ENCODE measurements at regions not wholly inside any gene's neighbourhood (a gene's known extent, or its start where the extent isn't known, plus 50 kb on each side); places are given as distances from the start of the nearest gene placed in this dataset.
"Not testable (repeated sequence)": the region's sequence is repeated elsewhere in the genome, so short reads cannot be mapped to it uniquely, and the experiment has no call there.

DNA sequence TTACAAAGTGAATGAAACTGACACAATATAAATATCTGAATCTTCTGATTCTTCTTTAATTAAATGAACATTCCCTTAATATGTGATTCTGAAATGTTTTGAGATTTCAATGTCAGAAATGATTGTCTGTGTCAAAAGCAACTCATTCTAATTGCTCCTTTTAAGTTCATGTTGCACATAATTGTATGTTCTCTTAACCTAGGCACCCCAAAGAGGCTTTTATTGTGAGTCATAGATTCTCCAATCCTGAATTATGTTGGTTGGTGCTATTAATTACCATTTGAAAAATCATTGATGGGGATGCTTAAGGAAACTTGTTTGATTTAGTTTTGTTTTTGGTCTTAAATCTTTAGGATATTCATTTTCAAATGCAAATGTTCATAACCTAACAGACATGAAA is 829.7 kb upstream of the CITED2 start:
- no peak for DNase-seq

DNA sequence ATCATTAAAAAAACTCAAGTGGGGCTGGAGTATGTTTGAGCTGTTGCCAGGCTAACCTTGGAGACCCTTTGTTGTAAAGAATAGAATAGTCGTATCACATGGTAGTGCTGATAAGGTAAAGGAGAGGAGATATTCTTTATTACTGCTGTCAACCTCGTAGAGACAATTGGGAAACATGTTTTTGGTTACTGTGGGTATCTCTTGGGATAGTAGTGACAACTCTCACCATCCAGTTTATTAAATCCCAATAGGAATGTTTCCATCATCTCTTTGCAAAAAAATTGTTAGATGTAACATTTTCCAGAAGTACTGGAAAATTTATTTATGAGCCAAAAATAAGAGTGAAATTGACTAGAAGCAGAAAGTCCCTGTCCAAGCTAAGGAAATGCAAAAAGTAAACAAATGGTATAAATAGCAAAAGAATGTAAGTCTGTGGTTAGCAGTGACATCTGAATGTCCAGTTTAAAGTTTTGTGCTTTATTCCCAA is 829.3 kb upstream of the CITED2 start:
- no peak for DNase-seq

DNA sequence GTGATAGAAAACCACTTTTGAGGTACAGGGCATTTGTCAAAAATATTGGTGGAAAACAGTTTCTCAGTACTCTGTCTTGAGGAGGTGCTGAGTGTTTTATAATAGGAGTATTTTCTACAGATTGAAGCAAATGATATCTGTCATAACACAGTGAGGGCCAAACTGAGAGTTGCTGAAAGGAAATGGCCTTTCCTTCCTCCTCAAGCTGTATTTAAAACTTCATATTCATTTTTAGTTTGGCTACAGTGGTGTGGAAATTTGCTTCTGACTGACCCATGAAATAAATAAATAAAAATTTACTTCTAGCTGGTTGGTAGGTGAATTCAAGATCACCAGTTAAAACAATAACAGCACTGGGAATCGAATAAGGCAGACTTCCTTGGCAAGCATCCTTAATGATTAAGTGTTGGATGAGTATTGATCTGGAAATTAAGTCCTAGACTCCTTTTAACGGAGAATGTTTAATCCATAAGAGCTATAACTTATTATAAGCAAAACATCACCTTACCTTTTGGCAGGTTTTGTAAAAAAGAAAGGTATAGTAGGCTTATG is 828.6 kb upstream of the CITED2 start:
- DNase-seq, result no peak

DNA sequence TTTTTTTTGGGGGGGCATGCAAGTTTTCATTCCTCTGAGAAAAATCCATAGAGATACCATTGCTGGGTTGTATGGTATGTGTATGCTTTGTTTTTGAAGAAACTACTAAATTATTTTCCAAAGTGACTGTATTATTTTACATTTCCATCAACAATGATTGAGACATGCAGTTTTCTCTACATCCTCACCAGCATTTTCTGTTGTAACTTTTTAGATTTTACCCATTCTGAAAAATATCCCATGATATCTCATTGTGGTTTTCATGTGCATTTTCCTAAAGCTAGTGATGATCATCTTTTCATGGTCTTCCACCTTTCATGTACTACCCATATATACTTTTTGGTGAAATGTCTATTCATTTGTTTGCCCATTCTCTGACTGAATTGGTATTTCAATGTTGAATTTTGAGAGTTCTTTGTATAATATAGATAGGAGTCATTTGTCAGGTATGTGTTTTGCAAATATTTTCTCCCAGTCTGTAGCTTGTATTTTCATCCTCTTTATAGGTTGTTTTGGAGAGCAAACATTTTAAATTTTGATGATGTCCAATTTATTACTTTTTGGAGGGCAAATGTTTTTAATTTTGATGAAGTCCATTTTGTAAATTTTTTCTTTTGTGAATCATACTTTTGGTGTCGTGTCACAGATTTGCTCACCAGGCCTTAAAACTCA is 827.5 kb upstream of the CITED2 start:
- no peak for DNase-seq

DNA sequence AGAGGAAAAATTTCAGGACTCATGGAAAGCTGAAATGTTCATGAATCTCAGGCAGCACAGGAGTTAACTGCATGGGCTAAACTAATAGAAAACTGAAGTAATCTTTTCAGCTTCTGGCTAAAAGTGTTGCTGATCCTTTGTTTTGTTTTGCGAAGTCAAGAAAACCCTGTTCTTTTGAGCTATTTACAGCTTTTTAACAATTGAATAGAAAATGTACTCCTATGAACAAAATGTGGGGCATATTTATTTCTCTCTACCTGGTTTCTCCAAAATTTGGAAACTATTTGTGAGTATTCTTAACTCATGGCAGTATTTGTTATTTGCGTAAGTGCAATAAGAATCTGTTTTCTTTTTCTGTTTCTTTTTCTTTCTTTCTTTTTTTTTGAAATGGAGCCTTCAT is 818.8 kb upstream of the CITED2 start:
- DNase-seq, result no peak

DNA sequence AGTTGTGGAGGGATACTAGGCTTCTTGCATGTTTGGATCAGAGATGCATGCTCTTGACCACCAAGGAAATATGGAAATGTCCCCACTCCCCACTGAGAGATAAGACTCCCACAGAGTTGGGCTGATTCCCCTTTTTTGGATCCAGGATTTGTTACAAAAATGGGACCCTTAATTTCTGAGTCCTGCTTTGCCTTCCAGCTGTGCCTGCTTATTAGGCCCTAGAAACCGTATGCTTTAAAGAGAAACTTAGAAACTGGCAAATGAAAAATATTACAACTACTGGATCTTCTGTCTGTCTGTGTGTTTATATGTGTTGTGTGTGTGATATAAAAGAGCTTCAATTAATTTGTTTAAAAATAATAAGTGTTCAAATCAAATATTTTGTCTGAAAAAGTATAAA is 817.6 kb upstream of the CITED2 start:
- DNase-seq, result no peak

DNA sequence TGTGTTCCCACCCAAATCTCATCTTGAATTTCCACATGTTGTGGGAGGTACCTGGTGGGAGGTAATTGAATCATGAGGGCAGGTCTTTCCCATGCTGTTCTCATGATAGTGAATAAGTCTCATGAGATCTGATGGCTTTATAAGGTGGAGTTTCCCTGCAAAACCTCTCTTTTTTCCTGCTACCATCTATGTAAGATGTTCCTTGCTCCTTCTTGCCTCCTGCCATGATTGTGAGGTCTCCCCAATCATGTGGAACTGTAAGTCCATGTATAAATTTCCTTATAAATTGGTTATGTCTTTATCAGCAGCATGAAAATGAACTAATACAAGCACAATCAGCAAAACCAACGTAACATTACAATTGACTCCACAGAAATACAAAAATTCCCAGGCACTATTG is 814.8 kb upstream of the CITED2 start:
- not testable (repeated sequence) for DNase-seq

DNA sequence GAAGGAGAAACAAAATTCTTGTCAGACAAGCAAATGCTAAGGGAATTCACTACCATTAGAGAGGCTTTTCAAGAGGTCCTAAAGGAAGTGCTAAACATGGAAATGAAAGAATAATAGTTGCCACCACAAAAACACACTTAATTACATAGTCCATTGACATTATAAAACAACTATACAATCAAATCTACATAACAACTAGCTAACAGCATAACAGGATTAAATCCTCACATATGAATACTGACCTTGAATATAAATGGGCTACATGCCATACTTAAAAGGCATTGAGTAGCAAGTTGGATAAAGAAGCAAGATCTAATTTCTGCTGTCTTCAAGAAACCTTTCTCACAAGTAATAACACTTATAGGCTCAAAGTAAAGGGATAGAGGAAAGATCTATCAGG is 811.5 kb upstream of the CITED2 start:
- no peak for DNase-seq

DNA sequence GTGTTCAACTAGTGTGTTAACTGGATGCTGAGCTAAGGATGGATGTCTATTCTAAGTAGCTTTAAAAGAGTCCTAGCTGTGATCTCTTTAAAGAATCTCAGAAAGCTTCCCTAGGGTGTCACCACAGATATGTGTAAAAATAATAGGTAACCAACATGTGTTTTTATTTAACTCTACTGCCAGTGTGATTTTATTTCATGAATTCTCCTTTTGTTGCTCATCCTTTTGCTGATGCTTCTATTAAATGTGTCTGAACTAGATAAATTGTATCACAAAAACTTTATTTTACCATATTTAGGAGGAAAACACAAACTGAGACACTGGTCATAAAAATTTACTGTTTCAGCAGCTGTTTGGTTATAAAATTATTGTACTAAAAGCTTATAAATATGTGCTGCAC is 809.4 kb upstream of the CITED2 start:
- no peak for DNase-seq

DNA sequence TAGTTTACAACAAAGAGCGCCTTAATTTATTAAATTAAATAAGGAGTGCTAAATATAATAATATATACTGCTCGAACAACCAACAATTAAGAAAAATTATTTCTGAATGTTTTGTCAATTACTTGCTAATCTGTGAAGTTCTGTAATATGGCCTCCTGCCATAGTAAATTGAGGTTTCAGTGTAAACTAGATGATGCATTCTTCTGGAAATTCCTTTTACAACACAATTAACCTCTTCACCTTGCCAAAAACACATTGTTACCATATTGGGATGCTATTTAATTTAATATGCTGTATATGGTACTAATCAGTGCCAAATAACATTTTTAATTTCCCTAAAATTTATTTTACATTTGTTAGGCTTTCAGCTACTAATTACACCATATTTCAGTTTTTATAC is 808.4 kb upstream of the CITED2 start:
- DNase-seq, result no peak

DNA sequence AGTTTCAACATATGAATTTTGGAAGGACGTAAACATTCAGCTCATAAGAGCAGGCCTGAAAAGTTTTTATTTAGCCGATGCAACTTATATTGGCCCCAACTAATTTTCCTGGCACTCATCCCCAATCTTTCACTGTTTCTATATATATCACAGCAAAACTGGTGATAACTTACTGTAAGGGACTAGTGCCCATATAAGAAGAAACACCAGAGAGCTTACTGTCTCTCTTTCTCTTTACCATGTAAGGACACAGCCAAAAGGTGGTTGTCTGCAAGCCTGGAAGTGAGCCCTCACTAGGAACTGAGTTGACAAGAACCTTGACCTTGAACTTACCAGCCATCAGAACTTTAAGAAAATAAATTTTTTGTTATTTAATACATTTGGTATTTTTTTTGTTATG is 807.4 kb upstream of the CITED2 start:
- no peak for DNase-seq

DNA sequence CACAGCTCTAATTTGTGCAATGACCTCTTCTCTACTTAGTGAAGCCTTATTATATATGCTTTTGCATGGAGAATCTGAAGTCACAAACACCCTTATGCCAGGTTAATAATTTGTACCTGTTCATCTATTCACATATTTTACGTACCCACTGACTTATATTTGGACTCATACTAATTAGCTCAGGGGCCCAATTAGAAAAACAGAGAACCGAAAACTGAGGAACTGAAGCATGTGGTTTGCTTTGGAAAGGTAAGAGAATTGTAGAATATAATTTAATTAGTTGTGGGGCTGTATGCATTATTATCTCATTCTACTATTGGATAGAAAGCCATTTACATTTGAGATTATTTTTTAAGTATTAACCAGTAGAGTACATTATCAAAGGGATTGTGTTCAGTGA is 805.9 kb upstream of the CITED2 start:
- DNase-seq, result no peak

DNA sequence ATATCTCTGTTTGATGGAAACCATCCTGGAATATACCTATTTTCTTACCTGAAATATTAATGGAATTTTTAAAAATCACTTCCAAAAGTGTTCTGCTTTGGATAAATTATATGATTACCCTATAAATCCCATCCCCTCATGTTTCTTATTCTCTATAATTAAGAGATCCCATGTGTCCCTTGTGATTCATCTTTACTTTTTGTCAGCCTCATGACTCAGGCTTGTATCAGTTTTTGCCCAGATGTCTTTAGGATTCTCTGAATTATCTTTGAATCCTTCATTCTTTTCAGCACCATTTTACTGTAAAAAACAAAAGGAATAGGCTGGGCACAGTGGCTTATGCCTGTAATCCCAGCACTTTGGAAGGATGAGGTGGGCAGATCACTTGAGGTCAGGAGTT is 804.5 kb upstream of the CITED2 start:
- DNase-seq, result no peak

DNA sequence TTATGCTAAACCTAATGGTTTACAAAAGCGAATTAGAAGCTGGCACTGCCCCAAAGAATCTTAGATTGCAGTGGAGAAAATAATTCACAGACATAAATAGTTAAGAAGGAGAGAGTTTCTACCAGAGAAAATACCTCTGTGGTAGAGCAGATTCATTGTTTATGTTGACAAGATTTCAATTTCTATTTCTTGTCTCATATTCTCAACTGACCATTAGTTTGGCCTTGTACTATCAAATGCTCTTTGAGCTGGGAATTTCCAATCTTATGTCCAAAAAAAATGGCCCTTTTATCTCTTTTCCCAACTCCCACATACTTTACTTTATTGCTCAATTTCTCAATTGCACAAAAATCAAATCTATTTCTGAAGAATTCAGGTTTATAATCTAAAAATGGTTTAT is 804.1 kb upstream of the CITED2 start:
- DNase-seq, result no peak

DNA sequence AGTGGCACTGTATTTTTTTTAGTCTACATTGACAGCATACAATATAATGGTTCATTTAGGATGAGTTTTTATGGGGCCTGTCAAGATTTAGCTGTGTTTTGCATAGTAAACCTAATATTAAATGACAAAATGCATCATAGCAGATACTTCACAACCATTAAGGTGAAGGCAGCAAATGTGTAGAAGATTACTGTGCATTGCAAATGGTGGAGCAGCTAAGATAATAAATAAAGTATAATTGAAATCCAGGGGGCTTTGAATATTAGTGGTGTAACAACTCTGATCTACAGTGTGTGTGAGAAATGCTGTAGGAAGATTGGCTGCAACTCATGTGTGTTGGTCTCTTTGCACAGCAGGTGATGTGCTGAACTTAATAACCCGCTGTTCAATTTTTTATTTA is 801.9 kb upstream of the CITED2 start:
- DNase-seq, result no peak

DNA sequence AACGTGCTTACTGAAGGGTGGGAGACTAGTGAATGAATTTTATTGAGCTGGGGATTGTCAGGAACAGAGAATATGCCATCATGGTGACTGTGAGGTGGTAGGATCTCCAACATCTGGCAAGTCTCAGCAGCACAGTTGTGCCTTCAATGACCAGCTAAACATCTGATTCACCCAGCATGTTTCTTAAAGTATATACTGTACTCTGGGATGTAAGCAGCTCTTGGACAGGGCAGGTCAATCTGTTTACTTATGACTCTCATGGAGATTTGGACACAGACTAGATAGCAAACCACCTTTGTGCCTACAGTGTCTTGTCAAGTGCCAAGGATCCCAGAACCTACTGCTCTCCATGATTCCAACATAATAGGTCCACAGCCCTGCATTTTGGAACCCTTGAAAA is 801.0 kb upstream of the CITED2 start:
- no peak for DNase-seq

DNA sequence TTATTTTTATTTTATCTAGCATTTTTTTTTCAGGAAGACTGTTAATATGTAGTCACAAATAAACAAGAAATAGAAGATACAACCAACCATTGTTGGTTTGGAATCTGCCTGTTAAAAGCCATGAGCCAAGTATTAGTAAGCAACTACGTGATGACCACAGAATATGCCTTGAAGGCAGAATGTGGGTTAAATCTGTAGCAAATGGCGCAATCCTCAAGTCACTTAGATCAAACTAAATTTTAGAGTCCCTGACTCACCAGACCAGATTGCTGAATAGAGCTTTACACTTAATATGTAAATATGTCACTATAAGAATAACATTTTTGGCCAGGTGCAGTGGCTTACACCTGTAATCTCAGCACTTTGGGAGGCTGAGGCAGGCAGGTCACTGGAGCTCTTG is 800.1 kb upstream of the CITED2 start:
- DNase-seq, result no peak

DNA sequence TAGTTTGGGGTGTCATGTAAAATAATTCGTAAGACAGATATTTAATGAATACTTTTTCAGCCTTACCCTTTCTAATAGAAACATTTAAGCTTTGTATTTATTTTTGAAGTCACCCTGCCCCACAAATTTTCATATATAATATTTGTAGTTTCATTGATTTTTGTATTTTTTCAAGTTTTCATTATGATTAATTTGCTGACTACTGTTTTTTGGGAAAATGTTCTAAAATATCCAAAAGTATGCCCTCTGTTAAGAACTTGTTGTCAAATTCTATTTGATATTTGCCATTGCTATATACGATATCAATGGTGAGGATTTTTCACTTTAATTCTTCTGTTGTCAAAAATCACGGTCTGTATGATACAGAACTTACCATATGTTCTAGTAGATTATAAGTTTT is 793.9 kb upstream of the CITED2 start:
- no peak for DNase-seq

DNA sequence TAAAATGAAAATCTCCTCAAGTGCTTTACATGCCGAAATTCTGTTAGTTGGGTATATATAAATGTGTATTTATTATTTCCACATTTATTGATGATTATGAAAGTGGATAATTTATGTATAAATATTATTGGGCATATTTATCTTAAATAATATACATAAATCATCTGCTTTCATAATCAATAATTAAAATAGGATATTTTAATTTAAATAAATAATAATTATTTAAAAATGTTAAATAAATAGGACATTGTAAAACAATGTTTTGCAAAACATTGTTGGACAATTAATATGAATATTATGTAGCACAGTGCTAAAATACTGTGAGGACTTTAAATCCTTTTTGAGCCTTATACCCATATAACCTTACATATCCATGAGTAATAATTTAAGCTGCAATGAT is 786.5 kb upstream of the CITED2 start:
- DNase-seq, result no peak

DNA sequence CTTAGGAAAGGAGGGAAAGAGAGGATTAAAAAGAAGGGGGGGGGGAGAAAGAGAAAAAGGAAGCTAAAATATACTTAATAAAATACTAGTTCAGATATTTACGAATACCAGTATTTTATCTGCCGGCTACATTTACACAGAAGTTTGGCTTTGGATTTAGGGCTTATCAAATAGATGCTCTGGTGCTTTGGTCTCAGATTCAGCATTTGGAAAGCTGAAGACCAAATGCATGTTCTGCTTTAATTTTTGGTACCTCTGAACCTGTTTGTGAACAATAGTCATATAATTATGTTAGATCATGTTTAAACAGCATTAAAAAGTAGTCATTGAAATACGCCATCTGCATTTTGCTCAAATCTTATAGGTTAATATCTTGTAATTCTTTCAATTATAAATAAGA is 786.0 kb upstream of the CITED2 start:
- no peak for DNase-seq

DNA sequence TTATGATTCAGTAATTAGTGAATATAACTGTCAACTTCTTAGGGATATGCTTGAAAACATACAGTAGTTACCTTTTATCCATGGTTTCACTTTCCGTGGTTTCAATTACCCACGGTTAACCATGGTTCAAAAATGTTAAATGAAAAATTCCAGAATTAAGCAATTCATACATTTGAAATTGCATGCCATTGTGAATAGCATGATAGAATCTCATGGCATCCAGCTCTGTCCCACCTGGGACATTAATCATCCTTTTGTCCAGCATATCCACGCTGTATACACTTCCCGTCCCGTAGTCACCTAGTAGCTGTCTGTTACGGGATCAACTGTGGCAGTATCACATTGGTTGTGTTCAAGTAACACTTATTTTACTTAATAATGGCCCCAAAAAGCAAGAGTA is 781.7 kb upstream of the CITED2 start:
- DNase-seq, result no peak

DNA sequence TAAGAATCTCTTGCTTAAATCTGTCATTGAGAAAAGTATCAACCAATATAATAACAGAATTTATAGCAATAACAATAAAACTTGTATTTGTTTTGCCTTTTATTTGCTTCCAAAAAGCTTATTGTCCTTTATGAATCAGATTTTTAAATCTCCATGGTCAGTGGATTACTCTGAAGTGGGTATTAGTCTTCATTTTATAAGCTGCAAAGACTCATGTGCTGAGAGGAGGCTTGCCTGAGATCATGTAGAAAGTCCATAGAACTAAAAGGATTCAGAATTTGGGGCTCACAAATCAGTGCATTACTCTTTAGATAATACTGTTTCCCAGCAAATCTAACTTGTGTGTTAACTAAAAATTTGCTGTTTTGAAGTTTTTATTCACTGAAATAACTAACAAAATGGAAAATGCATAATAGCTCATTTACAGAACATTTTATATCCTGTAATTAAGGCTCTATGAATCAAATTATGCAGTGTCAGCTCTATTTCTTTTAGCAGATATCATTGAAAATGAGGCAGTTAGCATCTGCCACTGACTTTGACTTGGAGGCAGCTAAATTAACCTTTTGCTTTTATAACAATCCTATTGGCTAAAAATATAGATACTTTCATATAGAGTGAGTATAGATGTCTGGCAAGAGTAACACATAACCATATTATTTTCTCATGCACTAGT is 781.1 kb upstream of the CITED2 start:
- no peak for DNase-seq

DNA sequence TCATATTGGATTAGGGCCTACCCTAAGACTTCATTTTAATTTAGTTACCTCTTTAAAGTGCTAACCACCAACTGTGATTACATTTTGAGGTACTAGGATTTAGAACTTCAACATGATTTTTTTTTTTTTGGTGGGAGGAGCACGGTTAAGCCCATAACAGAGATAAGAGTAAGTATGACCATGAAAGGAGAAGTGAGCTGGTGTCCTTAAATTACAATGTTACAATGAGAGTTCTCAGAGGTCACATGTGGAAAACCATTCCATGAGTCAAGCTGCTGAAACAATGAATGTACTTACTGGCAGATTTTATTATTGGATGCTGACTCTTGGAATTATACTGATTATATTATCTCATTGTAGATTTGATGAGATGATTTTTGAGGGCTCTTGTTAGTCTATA is 779.3 kb upstream of the CITED2 start:
- no peak for DNase-seq
